T-helper 1 cell treated with Interleukin-12 subunit alpha and Interleukin-12 subunit beta and Interleukin-4 antibody, amounts not matched to agents 30 ng/mL and 1 ng/mL, for 36 hours (primary cell): ENCODE measurements at regions not wholly inside any gene's neighbourhood (a gene's known extent, or its start where the extent isn't known, plus 50 kb on each side); places are given as distances from the start of the nearest gene placed in this dataset.
"Not testable (repeated sequence)": the region's sequence is repeated elsewhere in the genome, so short reads cannot be mapped to it uniquely, and the experiment has no call there.

Experiments
- intact Hi-C: fragments of 100-400 bp; cut with micrococcal nuclease; formaldehyde crosslinking; loops from one replicate; pipeline ENCODE4 v1.15.1; 2024

GRCh38 chr6:156689656-156690055 lies 87.5 kb upstream of the ARID1B start:
- intact Hi-C loops, result loop anchor here (5.0 kb wide), 5 partner anchors 158 to 1957 kb away; partner anchors contain the start of genes SCAF8 and ZDHHC14

DNA sequence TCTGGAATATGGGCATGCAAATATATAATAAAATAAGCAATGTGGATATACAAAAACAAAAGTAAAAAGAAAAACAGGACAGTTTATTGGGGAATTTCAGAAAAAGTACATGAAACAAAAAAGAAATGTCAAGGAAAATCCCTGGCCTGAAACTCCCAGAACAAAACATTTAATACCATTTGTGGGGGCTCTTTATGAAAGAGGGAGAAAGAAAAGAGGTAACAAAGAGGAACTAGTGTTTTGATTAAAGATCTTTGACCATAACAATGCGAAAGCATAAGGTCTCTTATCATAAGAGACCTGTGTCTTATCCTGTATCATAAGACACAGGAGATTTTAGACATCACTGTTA lies 88.6 kb upstream of the ARID1B start:
- intact Hi-C loops, result loop anchor here (5.0 kb wide), 5 partner anchors 159 to 1956 kb away; partner anchors contain the start of genes SCAF8 and ZDHHC14

GRCh38 chr6:156687789-156688619 lies 89.2 kb upstream of the ARID1B start:
- intact Hi-C loops, result loop anchor here (1.0 to 5.0 kb wide), 10 partner anchors 31 to 1956 kb away; partner anchors contain the start of genes SCAF8 and ZDHHC14

DNA sequence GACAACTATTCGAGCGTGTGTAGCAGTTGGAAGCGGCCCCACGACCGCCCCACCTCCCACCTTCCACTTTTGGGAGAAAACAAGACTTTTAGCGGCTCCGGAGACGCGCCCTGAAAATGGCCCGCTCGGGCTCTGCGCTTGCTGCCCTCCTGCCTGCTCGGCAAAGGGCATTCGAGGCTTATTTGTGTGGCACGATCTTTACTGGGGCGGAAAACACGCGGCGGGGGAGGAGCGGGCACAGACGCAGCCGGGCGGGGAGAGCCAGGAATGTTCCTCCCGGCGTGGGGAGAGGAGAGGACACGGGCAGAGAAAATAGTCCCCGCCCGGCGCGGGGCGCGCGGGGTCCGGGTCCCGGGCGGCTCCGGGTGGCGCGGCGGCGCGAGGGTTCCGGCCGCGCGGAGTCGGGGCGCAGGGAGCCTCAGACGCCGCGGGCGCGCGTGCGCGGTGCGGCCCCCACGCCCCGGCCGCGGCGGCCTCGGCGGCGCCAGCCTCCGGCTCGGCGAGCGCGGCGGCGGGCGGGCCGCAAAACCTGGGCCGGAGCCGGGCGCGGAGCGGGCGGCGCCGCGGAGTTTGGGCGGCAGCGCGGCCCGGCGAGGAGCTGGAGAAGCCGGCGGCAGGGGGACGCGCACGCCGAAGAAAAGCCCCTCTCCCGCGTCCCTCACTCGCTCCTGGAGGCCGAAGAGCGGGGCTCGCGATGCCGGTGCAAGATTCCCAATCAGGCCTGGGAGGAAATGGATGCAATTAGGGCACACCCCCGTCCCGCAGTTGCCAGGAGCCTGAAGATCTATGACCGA lies 90.0 kb upstream of the ARID1B start:
- intact Hi-C loops, result loop anchor here (1.0 to 5.0 kb wide), 14 partner anchors 32 to 1955 kb away; partner anchors contain the start of genes SCAF8 and ZDHHC14

DNA sequence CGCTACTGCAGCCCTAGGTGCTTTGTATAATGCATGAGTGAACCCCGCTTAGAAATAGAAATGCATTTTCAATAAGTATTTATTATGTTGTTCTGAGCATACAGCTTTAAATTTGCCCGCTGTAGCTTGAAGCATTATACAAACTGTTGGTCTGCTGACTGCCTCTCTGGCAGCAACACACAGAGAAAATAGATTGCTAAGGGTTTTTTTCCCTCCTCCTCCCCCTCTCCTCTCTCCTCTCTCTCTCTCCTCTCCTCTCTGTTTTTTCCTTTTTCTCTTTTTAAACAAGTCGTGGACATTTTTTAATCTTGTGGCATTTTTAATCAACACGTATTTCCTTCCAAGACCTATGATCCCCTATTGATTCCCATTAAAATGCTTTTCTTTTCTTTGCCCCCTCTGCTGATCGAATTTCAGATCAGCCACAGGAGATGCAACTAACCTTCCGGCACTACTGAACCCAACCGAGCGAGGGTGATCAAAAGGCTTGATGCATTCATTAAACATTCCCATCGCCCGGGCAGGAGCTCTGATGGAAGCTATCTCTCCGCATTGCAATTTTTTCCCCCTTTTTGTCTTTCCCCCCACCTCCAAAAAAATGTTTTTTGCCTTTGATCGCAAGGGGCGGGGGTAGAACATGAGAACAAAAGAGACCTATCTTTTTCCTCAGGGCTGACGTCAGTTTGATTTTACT lies 90.7 kb upstream of the ARID1B start:
- intact Hi-C loops, result loop anchor here (1.0 to 5.0 kb wide), 11 partner anchors 32 to 1954 kb away; partner anchors contain the start of genes SCAF8 and ZDHHC14

GRCh38 chr6:156685823-156686222 lies 91.4 kb upstream of the ARID1B start:
- intact Hi-C loops, result loop anchor here (1.0 to 5.0 kb wide), 11 partner anchors 33 to 1954 kb away; partner anchors contain the start of genes SCAF8 and ZDHHC14

- intact Hi-C loops, result no loop called here
Measured at GRCh38 chr6:156683821-156684220, 93.4 kb upstream of the ARID1B start.

- intact Hi-C loops, result no loop called here
Measured at GRCh38 chr6:156676721-156677120, 100.5 kb upstream of the ARID1B start.

GRCh38 chr6:156674197-156674596 lies 103.0 kb upstream of the ARID1B start:
- intact Hi-C loops, result no loop called here

GRCh38 chr6:156670097-156670496 lies 107.1 kb upstream of the ARID1B start:
- intact Hi-C loops, result not testable (repeated sequence)

- intact Hi-C loops, result no loop called here
Measured at GRCh38 chr6:156662025-156662445, 115.1 kb upstream of the ARID1B start.

GRCh38 chr6:156660389-156660788 lies 116.8 kb upstream of the ARID1B start:
- intact Hi-C loops, result no loop called here

DNA sequence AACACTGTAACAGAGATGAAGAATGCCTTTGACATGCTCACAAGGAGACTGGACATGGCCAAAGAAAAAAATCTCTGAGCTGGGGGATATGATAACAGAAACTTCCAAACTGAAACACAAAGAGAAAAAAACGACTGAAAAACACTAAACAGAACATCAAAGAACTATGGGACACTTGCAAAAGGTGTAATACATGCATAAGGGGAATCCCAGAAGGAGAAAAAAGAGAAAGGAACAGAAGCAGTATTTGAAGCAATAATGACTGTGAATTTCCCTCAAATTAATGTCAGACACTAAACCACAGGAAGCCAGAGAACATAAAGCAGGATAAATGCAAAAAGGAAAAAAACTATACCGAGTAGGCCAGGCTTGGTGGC lies 117.4 kb upstream of the ARID1B start:
- intact Hi-C loops, result no loop called here

- intact Hi-C loops, result no loop called here
Measured at GRCh38 chr6:156658966-156659821, 118.0 kb upstream of the ARID1B start.

GRCh38 chr6:156658186-156658965 lies 118.8 kb upstream of the ARID1B start:
- intact Hi-C loops, result no loop called here

- intact Hi-C loops, result no loop called here
Measured at GRCh38 chr6:156657296-156657695, 119.9 kb upstream of the ARID1B start.

- intact Hi-C loops, result no loop called here
Measured at GRCh38 chr6:156654919-156655918, 122.0 kb upstream of the ARID1B start.

DNA sequence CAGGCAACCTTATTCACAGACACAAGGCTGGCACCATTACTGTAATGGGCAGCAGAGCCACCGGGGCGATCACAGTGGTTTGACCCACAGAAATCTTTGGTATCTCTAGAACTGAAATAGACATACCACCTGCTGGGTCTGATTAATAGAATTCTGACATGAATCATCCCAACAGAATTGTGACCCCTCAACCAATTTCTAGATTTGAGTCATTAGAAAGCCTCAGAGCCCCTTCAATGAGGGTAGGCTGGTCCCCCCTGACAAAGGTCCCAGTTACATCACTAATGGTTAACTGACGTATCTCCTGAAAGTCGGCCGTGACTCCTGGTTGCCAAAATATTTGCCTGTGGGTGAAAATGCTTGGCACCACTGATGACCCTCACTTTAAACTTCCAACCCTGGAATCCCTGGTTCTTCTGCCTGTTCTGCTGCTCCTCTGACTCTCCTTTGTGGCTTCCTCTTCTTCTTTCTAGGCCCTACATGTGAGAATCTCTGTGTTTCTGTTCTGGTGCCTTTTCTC lies 124.9 kb upstream of the ARID1B start:
- intact Hi-C loops, result no loop called here
